ENCODE measurements at regions not wholly inside any gene's neighbourhood (a gene's known extent, or its start where the extent isn't known, plus 50 kb on each side); places are given as distances from the start of the nearest gene placed in this dataset.

DNA sequence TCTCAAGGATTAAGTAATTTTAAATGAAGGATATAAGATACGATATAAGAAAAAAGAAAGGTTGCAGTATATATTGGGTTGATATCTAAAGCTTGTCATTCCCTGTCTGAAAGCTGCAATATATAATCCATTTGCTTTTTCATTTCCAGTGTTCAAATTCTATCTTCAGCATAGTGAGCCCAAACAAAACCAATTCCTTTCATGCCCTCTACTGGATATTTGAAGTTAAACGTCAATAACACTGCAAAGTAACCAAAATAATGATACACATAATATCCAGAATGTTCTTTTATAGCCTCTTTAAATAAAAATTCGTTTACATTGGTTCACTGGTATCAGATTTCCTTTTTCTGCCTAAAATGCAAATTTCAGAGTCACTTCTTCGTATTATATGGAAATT, 64.5 kb upstream of the DAAM1 start:
- no peak overlapping the region for H2AFZ ChIP-seq
- ChIA-PET POLR2A (ENCODE audit: unreplicated experiment) (no interaction called here), CTCF (no interaction called here)
- H3K4me1 ChIP-seq (replicated peaks; ENCODE audit: insufficient read depth), result no peaks in the 10 kb centered on the region
- no peak overlapping the region for H3K27ac ChIP-seq
- no peaks in the 10 kb centered on the region for H3K9me2 ChIP-seq (ENCODE audit: insufficient read depth)
- no peaks in the 10 kb centered on the region for H3K9me3 ChIP-seq (ENCODE audit: insufficient read depth, low read depth)
- intact Hi-C loops (cut with micrococcal nuclease; ENCODE audit: unreplicated experiment), result loop anchor here (1.0 to 10.0 kb wide), 3 partner anchors 96 to 623 kb away; no protein-coding TSS in a partner anchor
- BruUV-seq (replicated peaks), result no TSS peak
- H3K4me3 ChIP-seq, result no peak overlapping the region
- H3K36me3 ChIP-seq (ENCODE audit: low read depth), result no peaks in the 10 kb centered on the region
- H3F3A ChIP-seq (ENCODE audit: insufficient read depth, low read depth), result no peaks in the 10 kb centered on the region
- no peak overlapping the region for H3K4me2 ChIP-seq
- no peaks in the 10 kb centered on the region for H3K79me2 ChIP-seq (ENCODE audit: low read depth)
- no peaks in the 10 kb centered on the region for H4K20me1 ChIP-seq (ENCODE audit: insufficient read depth)
- no peaks in the 10 kb centered on the region for H3K27me3 ChIP-seq (ENCODE audit: insufficient read depth, low read depth)
- TF ChIP-seq EZH2 (IDR thresholded peaks at IDR 0.05; ENCODE audit: low read depth), result no peak
- TF ChIP-seq, protein P1, sequence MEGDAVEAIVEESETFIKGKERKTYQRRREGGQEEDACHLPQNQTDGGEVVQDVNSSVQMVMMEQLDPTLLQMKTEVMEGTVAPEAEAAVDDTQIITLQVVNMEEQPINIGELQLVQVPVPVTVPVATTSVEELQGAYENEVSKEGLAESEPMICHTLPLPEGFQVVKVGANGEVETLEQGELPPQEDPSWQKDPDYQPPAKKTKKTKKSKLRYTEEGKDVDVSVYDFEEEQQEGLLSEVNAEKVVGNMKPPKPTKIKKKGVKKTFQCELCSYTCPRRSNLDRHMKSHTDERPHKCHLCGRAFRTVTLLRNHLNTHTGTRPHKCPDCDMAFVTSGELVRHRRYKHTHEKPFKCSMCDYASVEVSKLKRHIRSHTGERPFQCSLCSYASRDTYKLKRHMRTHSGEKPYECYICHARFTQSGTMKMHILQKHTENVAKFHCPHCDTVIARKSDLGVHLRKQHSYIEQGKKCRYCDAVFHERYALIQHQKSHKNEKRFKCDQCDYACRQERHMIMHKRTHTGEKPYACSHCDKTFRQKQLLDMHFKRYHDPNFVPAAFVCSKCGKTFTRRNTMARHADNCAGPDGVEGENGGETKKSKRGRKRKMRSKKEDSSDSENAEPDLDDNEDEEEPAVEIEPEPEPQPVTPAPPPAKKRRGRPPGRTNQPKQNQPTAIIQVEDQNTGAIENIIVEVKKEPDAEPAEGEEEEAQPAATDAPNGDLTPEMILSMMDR (conservative IDR thresholded peaks at IDR 0.05), result peak; percentile 50; the same call in 1 of the 2 replicates
- no peak for DNase-seq

DNA sequence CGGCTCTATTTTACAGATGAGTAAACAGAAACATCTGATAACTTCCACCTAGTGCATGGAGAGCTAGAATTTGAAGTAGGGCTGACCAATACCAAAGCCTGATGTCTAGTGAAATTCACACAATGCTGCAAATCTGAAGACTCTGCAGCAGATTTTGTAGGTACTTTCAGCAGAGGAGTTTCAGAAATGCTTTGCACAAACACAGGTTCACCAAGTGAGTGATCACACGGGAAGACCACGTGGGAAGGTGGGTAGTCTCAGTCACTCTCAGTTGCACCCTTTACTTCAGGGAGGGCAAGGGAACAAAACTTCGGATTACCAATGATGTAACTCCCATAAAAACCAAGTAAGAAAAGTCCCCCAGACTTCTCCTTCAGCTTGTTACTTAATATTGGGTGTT, 63.3 kb upstream of the DAAM1 start:
- intact Hi-C loops (cut with micrococcal nuclease; ENCODE audit: unreplicated experiment), result loop anchor here (2.0 to 10.0 kb wide), 3 partner anchors 150 to 624 kb away; no protein-coding TSS in a partner anchor
- no peak for DNase-seq
- Histone ChIP-seq H3K4me1 (replicated peaks; ENCODE audit: insufficient read depth) (no peaks in the 10 kb centered on the region), H3K4me2 (no peak overlapping the region), H3K27ac (no peak overlapping the region), H3K9me3 (ENCODE audit: insufficient read depth, low read depth) (no peaks in the 10 kb centered on the region), H3K79me2 (ENCODE audit: low read depth) (no peaks in the 10 kb centered on the region), H3K27me3 (ENCODE audit: insufficient read depth, low read depth) (no peaks in the 10 kb centered on the region), H3F3A (ENCODE audit: insufficient read depth, low read depth) (no peaks in the 10 kb centered on the region), H2AFZ (no peak overlapping the region), H3K36me3 (ENCODE audit: low read depth) (no peaks in the 10 kb centered on the region), H3K4me3 (no peak overlapping the region), H4K20me1 (ENCODE audit: insufficient read depth) (no peaks in the 10 kb centered on the region), H3K9me2 (ENCODE audit: insufficient read depth) (no peaks in the 10 kb centered on the region)
- CTCF ChIA-PET, result interaction anchor here (0.6 kb wide), 1 partner anchor 88 kb away, joined by 3 read pairs; no protein-coding TSS in a partner anchor
- TF ChIP-seq, protein P1 (conservative IDR thresholded peaks at IDR 0.05), result no peak
- TF ChIP-seq EZH2 (IDR thresholded peaks at IDR 0.05; ENCODE audit: low read depth), result no peak
- BruUV-seq (replicated peaks), result no TSS peak
- POLR2A ChIA-PET (ENCODE audit: unreplicated experiment), result no interaction called here

DNA sequence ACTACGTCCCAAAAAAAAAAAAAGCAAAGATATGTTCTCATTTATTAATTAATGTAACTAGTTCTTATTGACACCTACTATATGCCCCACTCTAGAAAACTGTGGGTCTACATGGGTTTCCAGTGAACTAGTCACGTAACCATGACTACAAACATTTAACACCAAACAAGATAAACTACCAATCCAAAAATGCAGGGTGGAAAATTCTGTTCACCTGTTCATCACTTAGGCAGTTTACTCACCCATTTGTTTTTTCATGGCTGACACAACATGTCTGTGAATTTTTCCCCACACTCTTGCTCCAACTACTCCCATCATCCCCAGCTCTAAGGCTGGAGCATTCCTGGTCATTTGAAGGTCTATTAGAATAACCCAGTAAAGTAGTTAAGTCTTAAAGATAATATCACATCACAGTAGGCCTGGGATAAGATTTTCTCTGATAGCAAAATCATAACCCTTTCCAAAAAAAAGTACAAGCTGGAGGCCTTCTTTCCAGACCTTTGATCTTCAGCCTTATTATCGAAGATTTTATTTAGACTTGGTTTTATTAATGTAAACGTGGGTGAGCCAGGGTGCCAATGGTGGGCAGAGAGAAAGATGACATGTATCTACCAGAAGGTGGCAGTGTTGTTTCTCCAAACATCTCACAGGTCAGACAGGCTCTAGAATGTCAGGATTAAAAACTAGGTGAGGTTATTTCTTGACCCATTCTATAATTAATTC, 61.6 kb upstream of the DAAM1 start:
- Histone ChIP-seq H3F3A (ENCODE audit: insufficient read depth, low read depth) (no peaks in the 10 kb centered on the region), H3K27me3 (ENCODE audit: insufficient read depth, low read depth) (no peaks in the 10 kb centered on the region), H3K27ac (no peak overlapping the region), H3K79me2 (ENCODE audit: low read depth) (no peaks in the 10 kb centered on the region), H3K36me3 (ENCODE audit: low read depth) (no peaks in the 10 kb centered on the region), H3K4me1 (replicated peaks; ENCODE audit: insufficient read depth) (no peaks in the 10 kb centered on the region), H3K9me2 (ENCODE audit: insufficient read depth) (no peaks in the 10 kb centered on the region), H2AFZ (no peak overlapping the region), H3K4me2 (no peak overlapping the region), H3K4me3 (no peak overlapping the region), H4K20me1 (ENCODE audit: insufficient read depth) (no peaks in the 10 kb centered on the region), H3K9me3 (ENCODE audit: insufficient read depth, low read depth) (no peaks in the 10 kb centered on the region)
- DNase-seq, result peak; percentile 25 to 56
- POLR2A ChIA-PET (ENCODE audit: unreplicated experiment), result no interaction called here
- TF ChIP-seq EZH2 (IDR thresholded peaks at IDR 0.05; ENCODE audit: low read depth), result no peak
- TF ChIP-seq, protein P1 (conservative IDR thresholded peaks at IDR 0.05), result peak; percentile 87
- no TSS peak for BruUV-seq (replicated peaks)
- intact Hi-C loops (cut with micrococcal nuclease; ENCODE audit: unreplicated experiment), result loop anchor here (1.0 to 10.0 kb wide), 8 partner anchors 62 to 450 kb away; partner anchors contain the start of gene CCDC175
- CTCF ChIA-PET, result no interaction called here
